GM19372 (cell line): ENCODE measurements at regions not wholly inside any gene's neighbourhood (a gene's known extent, or its start where the extent isn't known, plus 50 kb on each side); places are given as distances from the start of the nearest gene placed in this dataset.
"Not testable (repeated sequence)": the region's sequence is repeated elsewhere in the genome, so short reads cannot be mapped to it uniquely, and the experiment has no call there.

Experiments used
- ATAC-seq: cut with Tn5 transposase; IDR thresholded peaks from one replicate; pipeline ENCODE4 v1.9.1; 2021; ENCODE audit warnings: mild to moderate bottlenecking, low read depth, moderate library complexity; ENCODE audit not compliant: unreplicated experiment

GRCh38 chr3:24683090-24683489, 188.4 kb upstream of the THRB start:
- ATAC-seq: no peak

- no peak for ATAC-seq
These were observed 189.2 kb upstream of the THRB start for GRCh38 chr3:24683633-24684384.

- ATAC-seq: no peak
These were observed 189.9 kb upstream of the THRB start for GRCh38 chr3:24684506-24685023.

GRCh38 chr3:24686808-24687207, 192.2 kb upstream of the THRB start:
- no peak for ATAC-seq

GRCh38 chr3:24687671-24688070, 193.0 kb upstream of the THRB start:
- no peak for ATAC-seq

GRCh38 chr3:24688446-24689148, 193.9 kb upstream of the THRB start:
- no peak for ATAC-seq

GRCh38 chr3:24689353-24689752, 194.7 kb upstream of the THRB start:
- no peak for ATAC-seq

GRCh38 chr3:24690777-24691176, 196.1 kb upstream of the THRB start:
- ATAC-seq: no peak

GRCh38 chr3:24699078-24699477, 204.4 kb upstream of the THRB start:
- not testable (repeated sequence) for ATAC-seq

- no peak for ATAC-seq
These were observed 209.8 kb upstream of the THRB start for GRCh38 chr3:24704496-24704895.

- no peak for ATAC-seq
These were observed 213.3 kb upstream of the THRB start for GRCh38 chr3:24707936-24708335.

GRCh38 chr3:24709956-24710355, 215.3 kb upstream of the THRB start:
- ATAC-seq: no peak

GRCh38 chr3:24713516-24713915, 218.9 kb upstream of the THRB start:
- no peak for ATAC-seq

GRCh38 chr3:24714436-24714835, 219.8 kb upstream of the THRB start:
- no peak for ATAC-seq

GRCh38 chr3:24715171-24715792, 220.6 kb upstream of the THRB start:
- ATAC-seq: no peak

- no peak for ATAC-seq
These were observed 227.4 kb upstream of the THRB start for GRCh38 chr3:24722087-24722486.

GRCh38 chr3:24725514-24726255, 231.0 kb upstream of the THRB start:
- no peak for ATAC-seq

GRCh38 chr3:24726423-24726822, 231.8 kb upstream of the THRB start:
- ATAC-seq: no peak

- ATAC-seq: no peak
These were observed 235.5 kb upstream of the THRB start for GRCh38 chr3:24730173-24730572.

- ATAC-seq: no peak
These were observed 239.4 kb upstream of the THRB start for GRCh38 chr3:24734019-24734418.

GRCh38 chr3:24736701-24737100, 242.1 kb upstream of the THRB start:
- ATAC-seq: no peak
